Activated CD8-positive, alpha-beta T cell treated with anti-CD3 and anti-CD28 coated beads for 36 hours (primary cell): ENCODE measurements at regions not wholly inside any gene's neighbourhood (a gene's known extent, or its start where the extent isn't known, plus 50 kb on each side); places are given as distances from the start of the nearest gene placed in this dataset.

ENCODE experiments used
- ATAC-seq: fragments of 200-7000 bp; cut with Tn5 transposase; one replicate; pipeline ENCODE4 v1.10.0; 2021; ENCODE audit warnings: mild to moderate bottlenecking, moderate library complexity
- CTCF ChIA-PET: fragments of 350-600 bp; sonication (Branson Sonifier 250); formaldehyde crosslinking; loops from one replicate; lab custom pipeline; 2021; ENCODE audit warnings: antibody characterized with exemption; lab: Charles Lee
- POLR2A ChIA-PET: fragments of 350-600 bp; sonication (Branson Sonifier 250); formaldehyde crosslinking; loops from one replicate; lab custom pipeline; 2021; ENCODE audit warnings: antibody characterized with exemption; lab: Charles Lee
- DNase-seq: peaks from one replicate; pipeline ENCODE4 v3.0.0-alpha.2; 2020
- H3K27ac Mint-ChIP-seq: one replicate; pipeline ENCODE4 v1.8.0; 2021; ENCODE audit warnings: mild to moderate bottlenecking, mixed read lengths
- H3K27me3 Mint-ChIP-seq: one replicate; pipeline ENCODE4 v1.8.0; 2021; ENCODE audit warnings: mixed read lengths
- H3K36me3 Mint-ChIP-seq: one replicate; pipeline ENCODE4 v1.8.0; 2021; ENCODE audit warnings: low read depth, mixed read lengths
- H3K4me1 Mint-ChIP-seq: one replicate; pipeline ENCODE4 v1.8.0; 2021; ENCODE audit warnings: low read depth, mixed read lengths
- H3K4me3 Mint-ChIP-seq: one replicate; pipeline ENCODE4 v1.8.0; 2021; ENCODE audit warnings: mild to moderate bottlenecking, moderate library complexity, mixed read lengths
- H3K9me3 Mint-ChIP-seq: one replicate; pipeline ENCODE4 v1.8.0; 2021; ENCODE audit warnings: mixed read lengths
- CTCF ChIP-seq: fragments of 200-600 bp; IDR thresholded peaks from one replicate; pipeline ENCODE4 v1.8.0; 2022; ENCODE audit warnings: antibody characterized with exemption, mild to moderate bottlenecking
- intact Hi-C: fragments of 100-400 bp; cut with micrococcal nuclease; formaldehyde crosslinking; loops from one replicate; pipeline ENCODE4 v1.10.0; 2022

- no peak for TF ChIP-seq CTCF
- POLR2A ChIA-PET, result no interaction called here
- no peak for ATAC-seq
- no peak for DNase-seq
- Mint-ChIP-seq H3K4me1 (no peaks in the 10 kb centered on the region), H3K36me3 (no peaks in the 10 kb centered on the region), H3K27ac (no peak overlapping the region), H3K4me3 (no peak overlapping the region), H3K9me3 (no peaks in the 10 kb centered on the region), H3K27me3 (peaks cover 13% of the 10 kb centered on the region)
- intact Hi-C loops, result no loop called here
- CTCF ChIA-PET, result no interaction called here
These were observed 77.1 kb upstream of the HS3ST3A1 start for GRCh38 chr17:13678841-13679240.

- H3K9me3 Mint-ChIP-seq, result peaks cover 1% of the 10 kb centered on the region
- H3K27me3 Mint-ChIP-seq, result peaks cover 13% of the 10 kb centered on the region
- ChIA-PET POLR2A (no interaction called here), CTCF (no interaction called here)
- ATAC-seq (no peak), DNase-seq (no peak)
- no peak for TF ChIP-seq CTCF
- no peaks in the 10 kb centered on the region for H3K36me3 Mint-ChIP-seq
- H3K4me3 Mint-ChIP-seq, result no peak overlapping the region
- no peaks in the 10 kb centered on the region for H3K4me1 Mint-ChIP-seq
- H3K27ac Mint-ChIP-seq, result no peak overlapping the region
- intact Hi-C loops, result no loop called here
These were observed 87.0 kb upstream of the HS3ST3A1 start for GRCh38 chr17:13688716-13689115.

GRCh38 chr17:13690806-13691205 lies 89.1 kb upstream of the HS3ST3A1 start:
- Mint-ChIP-seq H3K4me1 (no peaks in the 10 kb centered on the region), H3K27me3 (peaks cover 16% of the 10 kb centered on the region), H3K27ac (no peak overlapping the region), H3K4me3 (no peak overlapping the region), H3K36me3 (no peaks in the 10 kb centered on the region), H3K9me3 (peaks cover 1% of the 10 kb centered on the region)
- DNase-seq (no peak), ATAC-seq (no peak)
- ChIA-PET POLR2A (no interaction called here), CTCF (interaction anchor here (0.6 to 1.4 kb wide), 2 partner anchors 25 to 71 kb away, joined by 3 read pairs; no protein-coding TSS in a partner anchor)
- TF ChIP-seq CTCF, result no peak
- intact Hi-C loops, result no loop called here

GRCh38 chr17:13694934-13695333 lies 93.2 kb upstream of the HS3ST3A1 start:
- Mint-ChIP-seq H3K9me3 (peaks cover 2% of the 10 kb centered on the region), H3K27me3 (peaks cover 23% of the 10 kb centered on the region), H3K4me1 (no peaks in the 10 kb centered on the region), H3K27ac (no peak overlapping the region), H3K4me3 (no peak overlapping the region), H3K36me3 (no peaks in the 10 kb centered on the region)
- no peak for TF ChIP-seq CTCF
- no peak for DNase-seq
- POLR2A ChIA-PET, result no interaction called here
- intact Hi-C loops, result no loop called here
- CTCF ChIA-PET, result interaction anchor here (0.9 to 1.1 kb wide), 2 partner anchors 12 to 101 kb away, joined by 3 read pairs; no protein-coding TSS in a partner anchor
- ATAC-seq, result no peak

GRCh38 chr17:13698832-13699231 lies 97.1 kb upstream of the HS3ST3A1 start:
- Mint-ChIP-seq H3K36me3 (no peaks in the 10 kb centered on the region), H3K27ac (no peak overlapping the region), H3K4me1 (no peaks in the 10 kb centered on the region), H3K27me3 (peaks cover 18% of the 10 kb centered on the region), H3K4me3 (no peak overlapping the region), H3K9me3 (peaks cover 2% of the 10 kb centered on the region)
- intact Hi-C loops, result no loop called here
- TF ChIP-seq CTCF, result no peak
- no peak for DNase-seq
- CTCF ChIA-PET, result no interaction called here
- POLR2A ChIA-PET, result no interaction called here
- no peak for ATAC-seq
